ENCODE measurements at regions not wholly inside any gene's neighbourhood (a gene's known extent, or its start where the extent isn't known, plus 50 kb on each side); places are given as distances from the start of the nearest gene placed in this dataset.

GRCh38 chr10:131387018-131387529, 75.6 kb upstream of the TCERG1L start:
- no peak for TF ChIP-seq TAF1 (IDR thresholded peaks at IDR 0.05; ENCODE audit: low read depth)
- TF ChIP-seq CTCF (IDR thresholded peaks at IDR 0.05; ENCODE audit: poor library complexity, severe bottlenecking) = no peak
- no peak for TF ChIP-seq POLR2AphosphoS5 (IDR thresholded peaks at IDR 0.05)
- TF ChIP-seq EP300 (conservative IDR thresholded peaks at IDR 0.05; ENCODE audit: poor library complexity, severe bottlenecking) = no peak
- no peak for TF ChIP-seq EZH2 (IDR thresholded peaks at IDR 0.05; ENCODE audit: borderline replicate concordance, insufficient read depth, low read length, poor library complexity, severe bottlenecking)
- TF ChIP-seq REST (IDR thresholded peaks at IDR 0.05; ENCODE audit: borderline replicate concordance) = no peak
